Thyroid gland (tissue), 4 donors: ENCODE measurements at regions not wholly inside any gene's neighbourhood (a gene's known extent, or its start where the extent isn't known, plus 50 kb on each side); places are given as distances from the start of the nearest gene placed in this dataset.

Experiments
- DNase-seq, 2 donors: peaks; one replicate each; pipeline ENCODE4 v3.0.0-alpha.2; 2019
- H3K27ac ChIP-seq, 3 donors: fragments of 200-600 bp; sonication (generic); 1 replicate in 2 of 3; 2 replicates in 1 of 3; pipeline ENCODE4 v1.5.1; 2016 to 2019; ENCODE audit warnings: mild to moderate bottlenecking in 1 of 3, moderate library complexity in 1 of 3
- H3K27me3 ChIP-seq: fragments of 200-600 bp; sonication (generic); one replicate; pipeline ENCODE4 v1.5.1; 2019
- H3K36me3 ChIP-seq, 2 donors: fragments of 200-600 bp; sonication (generic); one replicate each; pipeline ENCODE4 v1.5.1; 2016 to 2019
- H3K4me1 ChIP-seq, 2 donors: fragments of 200-600 bp; sonication (generic); one replicate each; pipeline ENCODE4 v1.5.1; 2017 to 2019
- H3K4me3 ChIP-seq, 3 donors: fragments of 200-600 bp; sonication (generic); replicated peaks in 1 of 3; 1 replicate in 2 of 3; 2 replicates in 1 of 3; pipeline ENCODE4 v1.5.1; 2016; ENCODE audit warnings: mild to moderate bottlenecking in 1 of 3
- H3K9me3 ChIP-seq: fragments of 200-600 bp; sonication (generic); one replicate; pipeline ENCODE4 v1.5.1; 2017
- POLR2A ChIP-seq, 2 donors: fragments of 450-650 bp; IDR thresholded peaks; one replicate each; pipeline ENCODE4 v1.6.1; 2017; ENCODE audit warnings: antibody characterized with exemption in 2 of 2, mild to moderate bottlenecking in 2 of 2, moderate library complexity in 1 of 2
- WGBS, 2 donors: methylation state at CpG; one replicate each; pipeline ENCODE4 v1.1.5; 2017; 5-methylcytosine and 5-hydroxymethylcytosine counted together
- intact Hi-C: fragments of 100-400 bp; cut with DNase I; formaldehyde crosslinking; loops from one replicate; pipeline ENCODE4 v1.15.1; 2023
- TF ChIP-seq, protein P1 (sequence below), 6 experiments: fragments of 200-600 bp in 3 of 6; fragments of 450-650 bp in 3 of 6; sonication (generic) in 3 of 6; IDR thresholded peaks; one replicate each; pipeline ENCODE4 v1.5.1; 2016 to 2019; ENCODE audit warnings: antibody characterized with exemption in 6 of 6, mild to moderate bottlenecking in 2 of 6, inconsistent platforms in 1 of 6, moderate library complexity in 1 of 6

- no peak overlapping the region for H3K4me3 ChIP-seq
- H3K27ac ChIP-seq, result no peak overlapping the region
- peaks cover 0 to 2% of the 10 kb centered on the region in 2 donors for H3K4me1 ChIP-seq
- no peaks in the 10 kb centered on the region for H3K27me3 ChIP-seq
- no peak for TF ChIP-seq POLR2A (IDR thresholded peaks at IDR 0.05)
- TF ChIP-seq, protein P1, sequence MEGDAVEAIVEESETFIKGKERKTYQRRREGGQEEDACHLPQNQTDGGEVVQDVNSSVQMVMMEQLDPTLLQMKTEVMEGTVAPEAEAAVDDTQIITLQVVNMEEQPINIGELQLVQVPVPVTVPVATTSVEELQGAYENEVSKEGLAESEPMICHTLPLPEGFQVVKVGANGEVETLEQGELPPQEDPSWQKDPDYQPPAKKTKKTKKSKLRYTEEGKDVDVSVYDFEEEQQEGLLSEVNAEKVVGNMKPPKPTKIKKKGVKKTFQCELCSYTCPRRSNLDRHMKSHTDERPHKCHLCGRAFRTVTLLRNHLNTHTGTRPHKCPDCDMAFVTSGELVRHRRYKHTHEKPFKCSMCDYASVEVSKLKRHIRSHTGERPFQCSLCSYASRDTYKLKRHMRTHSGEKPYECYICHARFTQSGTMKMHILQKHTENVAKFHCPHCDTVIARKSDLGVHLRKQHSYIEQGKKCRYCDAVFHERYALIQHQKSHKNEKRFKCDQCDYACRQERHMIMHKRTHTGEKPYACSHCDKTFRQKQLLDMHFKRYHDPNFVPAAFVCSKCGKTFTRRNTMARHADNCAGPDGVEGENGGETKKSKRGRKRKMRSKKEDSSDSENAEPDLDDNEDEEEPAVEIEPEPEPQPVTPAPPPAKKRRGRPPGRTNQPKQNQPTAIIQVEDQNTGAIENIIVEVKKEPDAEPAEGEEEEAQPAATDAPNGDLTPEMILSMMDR (IDR thresholded peaks at IDR 0.05), result no peak
- H3K9me3 ChIP-seq, result no peaks in the 10 kb centered on the region
- DNase-seq, result no peak
- no peaks in the 10 kb centered on the region for H3K36me3 ChIP-seq
- intact Hi-C loops, result no loop called here
These were observed 286.8 kb downstream of the RBM43 start for GRCh38 chr2:150974864-150975263.

GRCh38 chr2:150974234-150974633 is 287.4 kb downstream of the RBM43 start:
- 89 to 91% methylated on average over 1 of the region's 1 CpG for WGBS, 2 donors
- no peak overlapping the region for H3K4me3 ChIP-seq
- DNase-seq, result no peak
- H3K4me1 ChIP-seq, result peaks cover 0 to 2% of the 10 kb centered on the region in 2 donors
- no peaks in the 10 kb centered on the region for H3K27me3 ChIP-seq
- intact Hi-C loops, result no loop called here
- H3K27ac ChIP-seq, result no peak overlapping the region
- H3K9me3 ChIP-seq, result no peaks in the 10 kb centered on the region
- no peaks in the 10 kb centered on the region for H3K36me3 ChIP-seq
- TF ChIP-seq, protein P1 (IDR thresholded peaks at IDR 0.05), result no peak
- TF ChIP-seq POLR2A (IDR thresholded peaks at IDR 0.05), result no peak

GRCh38 chr2:150971910-150972309 is 289.8 kb downstream of the RBM43 start:
- Histone ChIP-seq H3K36me3 (no peaks in the 10 kb centered on the region), H3K27me3 (no peaks in the 10 kb centered on the region), H3K27ac (no peak overlapping the region), H3K4me3 (no peak overlapping the region), H3K9me3 (no peaks in the 10 kb centered on the region), H3K4me1 (no peaks in the 10 kb centered on the region)
- DNase-seq, result no peak
- intact Hi-C loops, result no loop called here
- no peak for TF ChIP-seq POLR2A (IDR thresholded peaks at IDR 0.05)
- WGBS, 2 donors, result 81 to 83% methylated on average over 3 of the region's 3 CpGs

GRCh38 chr2:150963336-150963735 is 298.3 kb downstream of the RBM43 start:
- no peak for DNase-seq
- H3K4me1 ChIP-seq, result no peaks in the 10 kb centered on the region
- H3K27ac ChIP-seq, result no peak overlapping the region
- no peak for TF ChIP-seq POLR2A (IDR thresholded peaks at IDR 0.05)
- TF ChIP-seq, protein P1 (IDR thresholded peaks at IDR 0.05), result no peak
- WGBS, 2 donors, result 76 to 87% methylated on average over 5 of the region's 5 CpGs
- intact Hi-C loops, result no loop called here
- no peaks in the 10 kb centered on the region for H3K36me3 ChIP-seq
- H3K9me3 ChIP-seq, result no peaks in the 10 kb centered on the region
- no peaks in the 10 kb centered on the region for H3K27me3 ChIP-seq
- H3K4me3 ChIP-seq, result no peak overlapping the region

DNA sequence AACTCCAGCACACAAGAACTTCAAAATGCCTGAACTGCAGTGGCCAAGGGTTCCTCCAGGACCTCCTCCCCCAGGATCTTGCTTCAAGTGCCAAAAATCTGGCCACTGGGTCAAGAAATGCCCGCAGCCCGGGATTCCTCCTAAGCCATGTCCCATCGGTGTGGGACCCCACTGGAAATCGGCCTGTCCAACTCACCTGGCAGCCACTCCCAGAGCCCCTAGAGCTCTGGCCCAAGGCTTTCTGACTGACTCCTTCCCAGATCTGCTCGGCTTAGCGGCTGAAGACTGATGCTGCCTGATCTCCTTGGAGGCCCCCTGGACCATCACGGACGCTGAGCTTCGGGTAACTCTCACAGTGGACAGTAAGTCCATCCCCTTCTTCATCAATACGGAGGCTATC is 306.4 kb downstream of the RBM43 start:
- 92 to 97% methylated on average over 10 of the region's 10 CpGs for WGBS, 2 donors
- Histone ChIP-seq H3K27me3 (no peaks in the 10 kb centered on the region), H3K4me1 (no peaks in the 10 kb centered on the region), H3K4me3 (no peak overlapping the region), H3K9me3 (no peaks in the 10 kb centered on the region), H3K27ac (no peak overlapping the region), H3K36me3 (no peaks in the 10 kb centered on the region)
- intact Hi-C loops, result no loop called here
- DNase-seq, result no peak
- TF ChIP-seq POLR2A (IDR thresholded peaks at IDR 0.05), result no peak
- TF ChIP-seq, protein P1 (IDR thresholded peaks at IDR 0.05), result no peak

- TF ChIP-seq, protein P1 (IDR thresholded peaks at IDR 0.05), result no peak
- no peak for TF ChIP-seq POLR2A (IDR thresholded peaks at IDR 0.05)
- intact Hi-C loops, result no loop called here
- Histone ChIP-seq H3K27ac (no peak overlapping the region), H3K9me3 (no peaks in the 10 kb centered on the region), H3K4me3 (no peak overlapping the region), H3K36me3 (no peaks in the 10 kb centered on the region), H3K27me3 (no peaks in the 10 kb centered on the region), H3K4me1 (no peaks in the 10 kb centered on the region)
- DNase-seq, result no peak
These were observed 314.8 kb downstream of the RBM43 start for GRCh38 chr2:150946831-150947230.
